Germinal center (tissue), 1 donor: ENCODE measurements at regions not wholly inside any gene's neighbourhood (a gene's known extent, or its start where the extent isn't known, plus 50 kb on each side); places are given as distances from the start of the nearest gene placed in this dataset.
"Not testable (repeated sequence)": the region's sequence is repeated elsewhere in the genome, so short reads cannot be mapped to it uniquely, and the experiment has no call there.

Source experiments
- DNase-seq: peaks from one replicate; pipeline ENCODE4 v3.0.0; 2012; ENCODE audit warnings: mixed read lengths, low spot score

- no peak for DNase-seq
Measured at GRCh38 chr5:18243846-18244245, 609.6 kb downstream of the TAF11L14 start.

GRCh38 chr5:18244309-18244708 lies 610.0 kb downstream of the TAF11L14 start:
- no peak for DNase-seq

- DNase-seq = no peak
Measured at GRCh38 chr5:18252559-18252958, 618.3 kb downstream of the TAF11L14 start.

GRCh38 chr5:18264126-18264882 lies 630.0 kb downstream of the TAF11L14 start:
- no peak for DNase-seq

GRCh38 chr5:18270635-18271338 lies 636.5 kb downstream of the TAF11L14 start:
- DNase-seq = no peak

- no peak for DNase-seq
Measured at GRCh38 chr5:18276939-18277338, 642.7 kb downstream of the TAF11L14 start.

- DNase-seq = peak; percentile 4
Measured at GRCh38 chr5:18281947-18282581, 647.8 kb downstream of the TAF11L14 start.

- DNase-seq = no peak
Measured at GRCh38 chr5:18285257-18285656, 651.0 kb downstream of the TAF11L14 start.

GRCh38 chr5:18292146-18292545 lies 657.9 kb downstream of the TAF11L14 start:
- DNase-seq = no peak

- DNase-seq = not testable (repeated sequence)
Measured at GRCh38 chr5:18295696-18296095, 661.4 kb downstream of the TAF11L14 start.

GRCh38 chr5:18299166-18299565 lies 664.9 kb downstream of the TAF11L14 start:
- DNase-seq = no peak

GRCh38 chr5:18305288-18305924 lies 671.1 kb downstream of the TAF11L14 start:
- DNase-seq = peak; percentile 16

- no peak for DNase-seq
Measured at GRCh38 chr5:18311266-18311665, 677.0 kb downstream of the TAF11L14 start.

- no peak for DNase-seq
Measured at GRCh38 chr5:18312016-18312415, 677.8 kb downstream of the TAF11L14 start.

GRCh38 chr5:18314192-18314778 lies 680.0 kb downstream of the TAF11L14 start:
- peak; percentile 11 for DNase-seq

GRCh38 chr5:18321262-18321942 lies 687.1 kb downstream of the TAF11L14 start:
- no peak for DNase-seq

- no peak for DNase-seq
Measured at GRCh38 chr5:18323891-18324290, 689.6 kb downstream of the TAF11L14 start.

GRCh38 chr5:18325431-18325830 lies 691.2 kb downstream of the TAF11L14 start:
- DNase-seq = no peak

- no peak for DNase-seq
Measured at GRCh38 chr5:18329328-18329727, 695.1 kb downstream of the TAF11L14 start.

- no peak for DNase-seq
Measured at GRCh38 chr5:18333841-18334240, 699.6 kb downstream of the TAF11L14 start.

- no peak for DNase-seq
Measured at GRCh38 chr5:18334949-18335348, 700.7 kb downstream of the TAF11L14 start.

GRCh38 chr5:18354828-18355227 lies 720.6 kb downstream of the TAF11L14 start:
- no peak for DNase-seq
